HepG2 (cell line): ENCODE measurements at regions not wholly inside any gene's neighbourhood (a gene's known extent, or its start where the extent isn't known, plus 50 kb on each side); places are given as distances from the start of the nearest gene placed in this dataset.

ENCODE experiments used
- AGO2 ChIP-seq: fragments of 200-400 bp; formaldehyde crosslinking; optimal IDR thresholded peaks from 2 replicates; pipeline ENCODE3; 2017; ENCODE audit warnings: mild to moderate bottlenecking, low read depth, low read length, moderate library complexity
- BCL6 ChIP-seq: IDR thresholded peaks from 2 replicates; pipeline ENCODE4 v1.6.1; 2016; ENCODE audit warnings: missing genetic modification reagents, missing compliant biosample characterization
- DR1 ChIP-seq: sonication (generic); formaldehyde crosslinking; IDR thresholded peaks from 2 replicates; pipeline ENCODE4 v1.8.0; 2021; ENCODE audit warnings: mild to moderate bottlenecking, missing genetic modification reagents, inconsistent platforms
- IRF2 ChIP-seq: IDR thresholded peaks from 2 replicates; pipeline ENCODE4 v1.6.1; 2018; ENCODE audit warnings: missing genetic modification reagents, missing compliant biosample characterization
- KMT2B ChIP-seq: IDR thresholded peaks from 2 replicates; pipeline ENCODE4 v1.6.1; 2016; ENCODE audit warnings: missing genetic modification reagents, missing compliant biosample characterization
- MEF2D ChIP-seq: sonication (generic); formaldehyde crosslinking; IDR thresholded peaks from 2 replicates; pipeline ENCODE4 v1.5.1; 2020; ENCODE audit warnings: mild to moderate bottlenecking, missing genetic modification reagents
- NBN ChIP-seq: fragments of 450-650 bp; conservative IDR thresholded peaks from 2 replicates; pipeline ENCODE4 v1.6.1; 2017
- RAD51 ChIP-seq: fragments of 450-650 bp; IDR thresholded peaks from 2 replicates; pipeline ENCODE4 v1.6.1; 2016; ENCODE audit warnings: borderline replicate concordance
- TBP ChIP-seq: sonication (generic); formaldehyde crosslinking; IDR thresholded peaks from 2 replicates; pipeline ENCODE4 v1.5.0; 2020; ENCODE audit warnings: missing genetic modification reagents
- U2AF2 ChIP-seq: fragments of 200-400 bp; formaldehyde crosslinking; IDR thresholded peaks from 2 replicates; pipeline ENCODE4 v1.6.1; 2017; ENCODE audit warnings: low read depth, mild to moderate bottlenecking, low read length
- YEATS4 ChIP-seq: sonication (generic); formaldehyde crosslinking; IDR thresholded peaks from 2 replicates; pipeline ENCODE4 v1.4.0; 2020; ENCODE audit warnings: missing genetic modification reagents, borderline replicate concordance
- ZKSCAN1 ChIP-seq: fragments of 150-350 bp; IDR thresholded peaks from 2 replicates; pipeline ENCODE4 v1.6.1; 2014; ENCODE audit warnings: low read length
- ZMAT3 ChIP-seq: sonication (generic); formaldehyde crosslinking; conservative IDR thresholded peaks from 2 replicates; pipeline ENCODE4 v1.7.0; 2021; ENCODE audit warnings: missing genetic modification reagents
- ZNF552 ChIP-seq: sonication (generic); formaldehyde crosslinking; IDR thresholded peaks from 2 replicates; pipeline ENCODE4 v1.9.0; 2022; ENCODE audit warnings: missing genetic modification reagents, mild to moderate bottlenecking, borderline replicate concordance
- ZNF780A ChIP-seq: sonication (generic); formaldehyde crosslinking; IDR thresholded peaks from 2 replicates; pipeline ENCODE4 v1.8.0; 2022; ENCODE audit warnings: mild to moderate bottlenecking, missing genetic modification reagents, moderate library complexity
- TF ChIP-seq, protein P1 (sequence below): sonication (generic); formaldehyde crosslinking; IDR thresholded peaks from 2 replicates; pipeline ENCODE4 v1.4.0; 2020; ENCODE audit warnings: missing genetic modification reagents, mild to moderate bottlenecking, borderline replicate concordance
- TF ChIP-seq, protein P2 (sequence below): sonication (generic); formaldehyde crosslinking; IDR thresholded peaks from 2 replicates; pipeline ENCODE4 v1.9.0; 2021; ENCODE audit warnings: missing genetic modification reagents, borderline replicate concordance
- TF ChIP-seq, protein P3 (sequence below): sonication (generic); formaldehyde crosslinking; IDR thresholded peaks from 2 replicates; pipeline ENCODE4 v1.5.0; 2020; ENCODE audit warnings: missing genetic modification reagents, mild to moderate bottlenecking, borderline replicate concordance
- TF ChIP-seq, protein P4 (sequence below): fragments of 450-650 bp; IDR thresholded peaks from 2 replicates; pipeline ENCODE4 v1.6.1; 2016
- TF ChIP-seq, protein P5 (sequence below): sonication (generic); formaldehyde crosslinking; IDR thresholded peaks from 2 replicates; pipeline ENCODE4 v1.9.0; 2021; ENCODE audit warnings: missing genetic modification reagents, borderline replicate concordance
- TF ChIP-seq, protein P6 (sequence below): sonication (generic); formaldehyde crosslinking; IDR thresholded peaks from 2 replicates; pipeline ENCODE4 v1.4.0; 2020; ENCODE audit warnings: mild to moderate bottlenecking, low read depth, missing genetic modification reagents

DNA sequence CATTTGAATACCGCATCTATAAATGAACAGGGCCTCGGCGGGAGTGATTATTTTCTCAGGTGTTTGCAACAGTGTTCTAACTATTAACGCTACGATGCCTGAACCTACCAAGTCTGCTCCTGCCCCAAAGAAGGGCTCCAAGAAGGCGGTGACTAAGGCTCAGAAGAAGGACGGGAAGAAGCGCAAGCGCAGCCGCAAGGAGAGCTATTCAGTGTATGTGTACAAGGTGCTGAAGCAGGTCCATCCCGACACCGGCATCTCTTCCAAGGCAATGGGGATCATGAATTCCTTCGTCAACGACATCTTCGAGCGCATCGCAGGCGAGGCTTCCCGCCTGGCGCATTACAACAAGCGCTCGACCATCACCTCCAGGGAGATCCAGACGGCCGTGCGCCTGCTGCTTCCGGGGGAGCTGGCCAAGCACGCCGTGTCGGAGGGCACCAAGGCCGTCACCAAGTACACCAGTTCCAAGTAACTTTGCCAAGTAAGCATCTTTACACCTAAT, 70.9 kb downstream of the HFE start (continued):
- TF ChIP-seq, protein P1, sequence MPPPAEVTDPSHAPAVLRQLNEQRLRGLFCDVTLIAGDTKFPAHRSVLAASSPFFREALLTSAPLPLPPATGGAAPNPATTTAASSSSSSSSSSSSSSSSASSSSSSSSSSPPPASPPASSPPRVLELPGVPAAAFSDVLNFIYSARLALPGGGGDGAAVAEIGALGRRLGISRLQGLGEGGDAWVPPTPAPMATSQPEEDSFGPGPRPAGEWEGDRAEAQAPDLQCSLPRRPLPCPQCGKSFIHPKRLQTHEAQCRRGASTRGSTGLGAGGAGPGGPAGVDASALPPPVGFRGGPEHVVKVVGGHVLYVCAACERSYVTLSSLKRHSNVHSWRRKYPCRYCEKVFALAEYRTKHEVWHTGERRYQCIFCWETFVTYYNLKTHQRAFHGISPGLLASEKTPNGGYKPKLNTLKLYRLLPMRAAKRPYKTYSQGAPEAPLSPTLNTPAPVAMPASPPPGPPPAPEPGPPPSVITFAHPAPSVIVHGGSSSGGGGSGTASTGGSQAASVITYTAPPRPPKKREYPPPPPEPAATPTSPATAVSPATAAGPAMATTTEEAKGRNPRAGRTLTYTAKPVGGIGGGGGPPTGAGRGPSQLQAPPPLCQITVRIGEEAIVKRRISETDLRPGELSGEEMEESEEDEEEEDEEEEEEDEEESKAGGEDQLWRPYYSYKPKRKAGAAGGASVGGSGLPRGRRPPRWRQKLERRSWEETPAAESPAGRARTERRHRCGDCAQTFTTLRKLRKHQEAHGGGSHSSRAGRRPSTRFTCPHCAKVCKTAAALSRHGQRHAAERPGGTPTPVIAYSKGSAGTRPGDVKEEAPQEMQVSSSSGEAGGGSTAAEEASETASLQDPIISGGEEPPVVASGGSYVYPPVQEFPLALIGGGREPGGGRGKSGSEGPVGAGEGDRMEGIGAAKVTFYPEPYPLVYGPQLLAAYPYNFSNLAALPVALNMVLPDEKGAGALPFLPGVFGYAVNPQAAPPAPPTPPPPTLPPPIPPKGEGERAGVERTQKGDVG, result peak; percentile 50; the same call in 1 of the 2 replicates
- peak; percentile 72; the same call in 1 of the 2 replicates for TF ChIP-seq YEATS4 (CRISPR knock-in tag)
- TF ChIP-seq, protein P2, sequence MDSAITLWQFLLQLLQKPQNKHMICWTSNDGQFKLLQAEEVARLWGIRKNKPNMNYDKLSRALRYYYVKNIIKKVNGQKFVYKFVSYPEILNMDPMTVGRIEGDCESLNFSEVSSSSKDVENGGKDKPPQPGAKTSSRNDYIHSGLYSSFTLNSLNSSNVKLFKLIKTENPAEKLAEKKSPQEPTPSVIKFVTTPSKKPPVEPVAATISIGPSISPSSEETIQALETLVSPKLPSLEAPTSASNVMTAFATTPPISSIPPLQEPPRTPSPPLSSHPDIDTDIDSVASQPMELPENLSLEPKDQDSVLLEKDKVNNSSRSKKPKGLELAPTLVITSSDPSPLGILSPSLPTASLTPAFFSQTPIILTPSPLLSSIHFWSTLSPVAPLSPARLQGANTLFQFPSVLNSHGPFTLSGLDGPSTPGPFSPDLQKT, result no peak
- TF ChIP-seq, protein P3, sequence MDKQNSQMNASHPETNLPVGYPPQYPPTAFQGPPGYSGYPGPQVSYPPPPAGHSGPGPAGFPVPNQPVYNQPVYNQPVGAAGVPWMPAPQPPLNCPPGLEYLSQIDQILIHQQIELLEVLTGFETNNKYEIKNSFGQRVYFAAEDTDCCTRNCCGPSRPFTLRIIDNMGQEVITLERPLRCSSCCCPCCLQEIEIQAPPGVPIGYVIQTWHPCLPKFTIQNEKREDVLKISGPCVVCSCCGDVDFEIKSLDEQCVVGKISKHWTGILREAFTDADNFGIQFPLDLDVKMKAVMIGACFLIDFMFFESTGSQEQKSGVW (CRISPR knock-in tag), result peak; percentile 94; the same call in 1 of the 2 replicates
- no peak for TF ChIP-seq AGO2
- TF ChIP-seq MEF2D (CRISPR knock-in tag), result peak; percentile 69
- no peak; the same call in 1 of the 2 replicates for TF ChIP-seq ZKSCAN1
- peak; percentile 77; the same call in 1 of the 2 replicates for TF ChIP-seq TBP
- TF ChIP-seq, protein P4, sequence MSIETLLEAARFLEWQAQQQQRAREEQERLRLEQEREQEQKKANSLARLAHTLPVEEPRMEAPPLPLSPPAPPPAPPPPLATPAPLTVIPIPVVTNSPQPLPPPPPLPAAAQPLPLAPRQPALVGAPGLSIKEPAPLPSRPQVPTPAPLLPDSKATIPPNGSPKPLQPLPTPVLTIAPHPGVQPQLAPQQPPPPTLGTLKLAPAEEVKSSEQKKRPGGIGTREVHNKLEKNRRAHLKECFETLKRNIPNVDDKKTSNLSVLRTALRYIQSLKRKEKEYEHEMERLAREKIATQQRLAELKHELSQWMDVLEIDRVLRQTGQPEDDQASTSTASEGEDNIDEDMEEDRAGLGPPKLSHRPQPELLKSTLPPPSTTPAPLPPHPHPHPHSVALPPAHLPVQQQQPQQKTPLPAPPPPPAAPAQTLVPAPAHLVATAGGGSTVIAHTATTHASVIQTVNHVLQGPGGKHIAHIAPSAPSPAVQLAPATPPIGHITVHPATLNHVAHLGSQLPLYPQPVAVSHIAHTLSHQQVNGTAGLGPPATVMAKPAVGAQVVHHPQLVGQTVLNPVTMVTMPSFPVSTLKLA, result no peak
- TF ChIP-seq NBN, result no peak
- peak; percentile 62 for TF ChIP-seq KMT2B (CRISPR knock-in tag)
- no peak for TF ChIP-seq U2AF2
- TF ChIP-seq, protein P5, sequence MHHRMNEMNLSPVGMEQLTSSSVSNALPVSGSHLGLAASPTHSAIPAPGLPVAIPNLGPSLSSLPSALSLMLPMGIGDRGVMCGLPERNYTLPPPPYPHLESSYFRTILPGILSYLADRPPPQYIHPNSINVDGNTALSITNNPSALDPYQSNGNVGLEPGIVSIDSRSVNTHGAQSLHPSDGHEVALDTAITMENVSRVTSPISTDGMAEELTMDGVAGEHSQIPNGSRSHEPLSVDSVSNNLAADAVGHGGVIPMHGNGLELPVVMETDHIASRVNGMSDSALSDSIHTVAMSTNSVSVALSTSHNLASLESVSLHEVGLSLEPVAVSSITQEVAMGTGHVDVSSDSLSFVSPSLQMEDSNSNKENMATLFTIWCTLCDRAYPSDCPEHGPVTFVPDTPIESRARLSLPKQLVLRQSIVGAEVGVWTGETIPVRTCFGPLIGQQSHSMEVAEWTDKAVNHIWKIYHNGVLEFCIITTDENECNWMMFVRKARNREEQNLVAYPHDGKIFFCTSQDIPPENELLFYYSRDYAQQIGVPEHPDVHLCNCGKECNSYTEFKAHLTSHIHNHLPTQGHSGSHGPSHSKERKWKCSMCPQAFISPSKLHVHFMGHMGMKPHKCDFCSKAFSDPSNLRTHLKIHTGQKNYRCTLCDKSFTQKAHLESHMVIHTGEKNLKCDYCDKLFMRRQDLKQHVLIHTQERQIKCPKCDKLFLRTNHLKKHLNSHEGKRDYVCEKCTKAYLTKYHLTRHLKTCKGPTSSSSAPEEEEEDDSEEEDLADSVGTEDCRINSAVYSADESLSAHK, result no peak
- TF ChIP-seq ZMAT3, result 0 out of 2 replicates have a peak, but pooled peaks have one; percentile 76
- peak; percentile 88; the same call in 1 of the 2 replicates for TF ChIP-seq ZNF780A (CRISPR knock-in tag)
- TF ChIP-seq RAD51, result no peak
- TF ChIP-seq, protein P6, sequence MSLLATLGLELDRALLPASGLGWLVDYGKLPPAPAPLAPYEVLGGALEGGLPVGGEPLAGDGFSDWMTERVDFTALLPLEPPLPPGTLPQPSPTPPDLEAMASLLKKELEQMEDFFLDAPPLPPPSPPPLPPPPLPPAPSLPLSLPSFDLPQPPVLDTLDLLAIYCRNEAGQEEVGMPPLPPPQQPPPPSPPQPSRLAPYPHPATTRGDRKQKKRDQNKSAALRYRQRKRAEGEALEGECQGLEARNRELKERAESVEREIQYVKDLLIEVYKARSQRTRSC (CRISPR knock-in tag), result no peak
- no peak for TF ChIP-seq BCL6 (CRISPR knock-in tag)
- TF ChIP-seq DR1 (CRISPR knock-in tag), result peak; percentile 60
- peak; percentile 93 for TF ChIP-seq IRF2 (CRISPR knock-in tag)
- TF ChIP-seq ZNF552 (CRISPR knock-in tag), result no peak; the same call in none of the 2 replicates
